IPS DF 19.7 (cell line): ENCODE measurements at regions not wholly inside any gene's neighbourhood (a gene's known extent, or its start where the extent isn't known, plus 50 kb on each side); places are given as distances from the start of the nearest gene placed in this dataset.

Source experiments
- DNase-seq: peaks from one replicate; pipeline ENCODE4 v3.0.0-alpha.2; 2013; ENCODE audit warnings: low read depth, low spot score

DNA sequence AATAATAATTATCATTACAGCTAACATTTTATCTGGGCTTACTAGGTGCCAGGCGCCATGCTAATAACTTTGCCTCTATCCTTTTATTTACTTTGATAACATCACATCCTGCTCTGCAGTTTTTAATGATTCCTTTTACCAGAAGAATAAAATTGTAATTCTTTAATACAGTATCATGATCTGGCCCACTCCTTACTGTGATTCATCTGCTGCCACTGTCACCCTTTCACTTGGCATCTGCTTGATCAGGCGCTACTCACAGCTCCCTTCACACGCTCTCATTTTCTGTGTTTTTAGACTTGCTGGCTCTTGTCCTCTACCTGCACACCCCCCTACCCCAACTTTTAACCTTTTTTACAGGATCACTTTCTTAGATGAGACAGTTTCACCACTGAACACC, 167.5 kb downstream of the NTMT2 start:
- no peak for DNase-seq

DNA sequence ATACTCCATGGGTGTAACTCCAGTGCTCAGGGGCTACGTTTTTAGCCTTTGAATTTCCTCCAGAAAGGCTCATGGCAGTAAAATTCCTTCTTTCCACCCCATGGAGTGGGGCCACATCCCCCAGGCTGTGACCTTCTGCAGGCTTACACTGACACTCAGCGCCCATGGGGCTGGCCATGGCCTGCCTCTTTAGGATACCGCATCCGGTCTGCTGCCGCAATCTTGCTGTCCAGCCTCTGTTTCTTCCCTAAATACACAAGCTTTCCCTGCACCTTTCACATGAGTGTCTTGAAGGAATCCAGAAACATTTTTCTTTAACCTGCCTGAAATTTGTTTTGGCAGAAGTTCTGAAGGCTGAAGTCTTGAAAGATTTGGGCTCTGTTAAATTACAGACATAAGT, 170.5 kb downstream of the NTMT2 start:
- no peak for DNase-seq

DNA sequence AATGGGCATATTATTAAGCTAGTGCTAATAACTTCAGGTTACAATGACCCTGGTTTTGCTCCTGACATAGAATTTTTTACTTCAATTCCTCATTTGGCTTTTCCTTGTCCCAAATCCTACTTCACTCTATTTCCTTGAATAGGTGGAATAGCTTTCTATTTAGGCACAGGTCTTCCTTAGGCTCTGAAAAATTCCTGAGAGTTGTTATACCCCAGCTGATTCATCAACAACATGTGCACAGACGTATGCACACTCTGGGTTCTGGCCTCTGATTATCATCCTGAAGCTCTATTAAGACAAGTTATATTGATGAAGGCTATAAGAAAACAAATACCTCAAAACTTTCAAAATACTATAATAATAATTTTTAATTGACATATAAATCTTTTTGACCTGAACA, 172.4 kb downstream of the NTMT2 start:
- DNase-seq: no peak

- DNase-seq: no peak
Observed at GRCh38 chr1:170318736-170319135, 173.0 kb downstream of the NTMT2 start.

DNA sequence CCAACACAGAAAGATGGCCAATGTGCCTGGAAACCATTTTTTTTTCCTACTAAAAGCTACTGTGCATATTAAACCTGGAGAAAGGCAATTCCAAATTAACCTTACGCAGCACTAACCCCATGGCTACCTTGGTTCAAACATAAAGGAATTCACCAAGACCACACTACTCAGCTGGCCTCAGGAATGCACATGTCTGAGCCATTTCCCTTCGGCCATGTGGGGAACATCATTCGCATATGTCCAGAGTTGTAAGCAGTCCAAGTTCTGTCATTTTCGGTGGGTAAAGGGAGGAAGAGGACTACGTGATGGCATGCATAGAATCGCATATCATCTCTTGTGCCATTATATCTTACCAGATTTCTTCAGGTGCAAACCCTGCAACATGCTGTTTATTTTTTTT, 175.4 kb downstream of the NTMT2 start:
- DNase-seq: no peak

GRCh38 chr1:170326186-170326585, 180.4 kb downstream of the NTMT2 start:
- DNase-seq: no peak

GRCh38 chr1:170332801-170333200, 187.0 kb downstream of the NTMT2 start:
- DNase-seq: no peak

DNA sequence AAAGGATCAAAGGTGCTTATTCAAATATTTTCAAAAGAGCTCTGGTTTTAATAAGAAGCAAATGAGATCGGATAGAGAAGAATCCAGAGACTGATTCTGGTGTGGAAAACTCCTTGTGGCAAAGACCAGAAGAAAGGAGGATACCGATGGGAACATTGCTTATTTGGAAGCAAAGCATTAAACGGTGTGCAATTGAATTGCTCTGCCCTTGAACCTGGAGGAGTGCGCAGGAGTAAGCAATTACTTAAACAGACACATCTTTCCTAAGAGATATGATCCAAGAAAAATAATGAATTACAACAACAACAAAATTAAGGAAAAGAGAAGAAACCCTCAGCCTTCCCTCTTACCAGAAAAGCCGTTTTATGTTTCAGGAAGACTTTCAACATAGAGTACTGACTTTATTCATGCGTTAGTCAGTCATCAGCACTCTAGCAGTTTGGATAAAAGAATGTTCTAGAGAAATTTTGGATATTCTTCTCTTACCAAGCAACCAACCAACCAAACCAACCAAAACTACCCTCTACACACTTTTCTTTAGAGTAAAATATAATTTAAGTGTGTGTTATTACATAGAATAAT, 191.7 kb downstream of the NTMT2 start:
- DNase-seq: no peak

- no peak for DNase-seq
Observed at GRCh38 chr1:170339534-170339933, 192.4 kb upstream of the GORAB start.

DNA sequence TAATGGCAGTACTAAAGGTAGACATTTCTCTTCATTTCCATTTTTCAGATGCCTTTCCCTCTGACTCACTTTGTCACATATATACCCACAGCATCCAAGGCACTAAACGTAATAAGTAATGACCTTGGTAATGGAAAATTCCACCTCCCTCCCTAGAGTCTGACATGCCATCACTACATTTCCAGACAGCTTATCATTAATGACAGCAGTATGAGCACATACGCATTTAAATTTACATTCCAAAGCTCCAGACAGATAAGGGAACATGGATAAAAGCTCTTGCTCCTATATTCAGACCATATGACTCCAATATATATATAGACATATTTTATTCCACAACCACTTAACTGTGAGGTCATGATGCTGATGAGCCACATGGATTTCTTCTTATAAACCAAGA, 191.7 kb upstream of the GORAB start:
- DNase-seq: no peak

DNA sequence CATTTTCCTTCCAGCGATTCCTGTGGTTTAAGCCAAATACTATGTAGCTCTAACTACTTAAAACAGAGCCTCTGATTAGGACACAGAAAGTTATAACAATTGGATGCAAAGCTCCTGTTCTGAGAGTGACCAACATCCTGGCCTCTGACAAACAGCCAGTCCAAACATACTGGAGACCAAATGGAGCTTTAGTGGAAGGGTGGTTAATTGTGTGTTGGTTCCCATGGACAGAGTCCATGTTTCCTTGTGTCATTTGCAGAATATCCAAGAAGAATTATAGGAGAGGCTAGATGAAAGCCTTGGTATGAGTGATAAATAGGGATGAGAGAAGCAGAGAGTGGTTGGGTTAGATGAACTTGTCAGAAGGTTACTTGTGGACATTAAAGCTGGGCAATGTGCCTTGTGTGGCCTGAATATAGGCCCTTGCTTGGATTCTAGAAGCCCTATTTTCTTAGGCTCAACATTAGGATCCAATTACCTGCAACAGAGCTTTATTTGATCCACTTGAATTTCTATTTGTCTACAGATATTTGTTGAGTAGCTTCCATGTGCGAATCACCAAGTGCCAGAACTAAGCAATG, 180.5 kb upstream of the GORAB start:
- DNase-seq: no peak

DNA sequence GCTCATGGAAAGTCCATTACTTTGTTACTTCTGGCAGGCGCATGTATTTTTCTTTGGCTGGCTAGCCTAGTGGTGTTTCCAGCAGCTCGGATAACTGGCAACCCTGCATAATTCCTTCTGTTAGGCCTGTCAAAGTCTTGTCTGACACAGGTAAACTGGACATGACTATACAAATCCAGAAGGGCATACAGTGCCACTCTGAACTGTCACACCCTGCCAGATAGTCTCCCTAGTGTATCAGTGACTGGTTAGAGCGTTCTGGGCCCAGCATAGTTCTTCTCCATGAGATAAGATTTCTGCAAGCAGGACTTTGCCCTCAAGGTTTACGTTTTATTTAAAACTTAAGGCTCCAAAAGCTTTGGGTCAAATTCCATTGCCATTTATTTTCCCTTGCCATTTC, 177.7 kb upstream of the GORAB start:
- DNase-seq: no peak

DNA sequence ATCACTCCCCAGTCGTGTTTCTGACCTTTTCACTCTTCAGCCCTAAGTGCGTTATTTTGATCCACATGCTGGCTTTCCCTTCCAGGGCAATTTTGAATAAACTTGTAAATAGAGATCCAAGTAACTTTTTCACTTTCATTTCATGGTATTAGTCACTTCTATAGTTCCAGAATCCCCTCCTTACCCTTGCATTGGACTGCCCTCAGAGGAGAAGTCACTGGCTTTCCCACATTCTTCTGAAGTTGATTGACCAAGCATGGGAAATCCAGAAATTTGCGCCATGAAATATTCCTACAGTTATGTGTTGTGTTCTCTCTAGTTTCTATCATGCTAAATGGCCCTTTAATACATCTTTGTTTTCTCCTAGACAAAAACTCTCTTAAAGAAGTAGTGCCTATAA, 177.3 kb upstream of the GORAB start:
- no peak for DNase-seq

- no peak for DNase-seq
Observed at GRCh38 chr1:170355267-170355801, 176.6 kb upstream of the GORAB start.

- DNase-seq: no peak
Observed at GRCh38 chr1:170356585-170356984, 175.4 kb upstream of the GORAB start.

GRCh38 chr1:170357750-170358149, 174.2 kb upstream of the GORAB start:
- no peak for DNase-seq

- DNase-seq: no peak
Observed at GRCh38 chr1:170360601-170361000, 171.4 kb upstream of the GORAB start.

DNA sequence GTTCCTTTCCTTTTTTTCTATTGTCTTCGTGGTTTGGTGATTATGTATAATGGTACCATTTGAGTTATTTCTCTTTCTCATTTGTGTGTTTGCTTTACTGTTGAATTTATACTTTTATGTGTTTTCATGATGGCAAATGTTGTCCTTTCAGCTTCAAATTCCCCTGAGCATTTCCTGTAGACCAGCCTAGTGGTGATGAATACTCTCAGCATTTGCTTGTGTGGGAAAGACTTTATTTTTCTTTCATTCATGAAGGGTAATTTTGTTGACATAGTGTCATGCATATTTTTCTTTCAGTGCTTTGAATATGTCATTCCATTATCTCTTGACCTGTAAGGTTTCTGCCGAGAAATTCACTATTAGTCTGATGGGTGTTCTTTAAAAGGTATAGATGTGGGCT, 166.6 kb upstream of the GORAB start:
- DNase-seq: no peak

DNA sequence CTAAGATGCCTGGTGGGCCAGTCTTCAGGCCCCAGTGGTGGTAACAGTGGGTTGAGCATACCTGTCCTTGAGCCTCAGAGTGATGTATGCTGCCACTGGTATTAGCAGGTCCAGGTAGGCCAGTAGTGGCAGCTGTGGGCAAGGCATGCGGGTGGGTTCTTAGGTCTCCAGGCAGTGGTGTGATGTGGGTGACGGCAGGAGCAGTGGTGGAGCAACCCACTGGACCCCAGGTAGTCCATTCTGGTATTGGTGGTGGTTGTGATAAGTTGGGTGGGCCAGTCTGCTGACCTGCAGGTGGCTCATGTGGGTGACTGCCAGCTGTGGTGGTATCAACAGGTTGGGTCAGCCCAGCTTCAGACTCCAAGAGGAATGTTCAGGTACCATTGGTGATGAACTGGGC, 165.0 kb upstream of the GORAB start:
- no peak for DNase-seq

DNA sequence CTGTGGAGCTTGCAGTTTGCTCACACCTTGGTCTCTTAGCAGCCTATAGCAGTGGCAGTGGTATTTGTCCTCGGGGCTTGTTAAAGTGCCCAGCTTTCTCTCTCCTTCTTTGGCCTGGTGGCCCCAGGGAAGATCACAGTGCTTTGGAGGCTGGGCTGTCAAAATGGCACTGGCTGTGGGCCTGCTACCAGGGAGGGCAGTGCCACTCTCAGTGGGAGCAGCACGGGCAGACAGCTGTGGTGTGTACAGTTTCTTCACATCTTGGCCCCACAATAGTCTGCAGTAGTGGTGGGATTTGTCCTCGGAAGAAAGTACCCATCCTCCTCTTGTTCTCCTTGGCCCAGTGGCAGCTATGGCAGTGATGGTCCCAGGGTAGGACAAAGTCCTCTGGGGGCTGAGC, 164.4 kb upstream of the GORAB start:
- DNase-seq: no peak

DNA sequence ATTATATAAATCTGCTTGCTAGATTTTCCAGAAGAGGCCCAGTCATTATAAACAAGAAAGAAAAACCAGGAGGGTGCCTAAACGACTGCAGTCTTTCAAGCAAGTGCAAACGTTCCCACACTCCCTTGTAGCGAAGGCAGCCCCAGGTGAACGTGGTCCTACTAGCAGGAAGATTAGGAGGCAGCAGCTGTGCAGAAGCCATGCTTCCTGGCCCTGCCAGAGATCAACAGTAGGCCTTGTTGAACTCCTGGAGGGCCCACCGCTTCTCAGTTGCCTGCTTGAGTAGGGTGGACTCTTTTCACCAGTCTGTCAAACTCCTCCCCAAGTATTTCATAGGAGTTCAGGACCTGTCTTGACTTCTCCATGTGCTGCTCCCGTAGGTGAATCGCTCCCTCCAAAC, 163.0 kb upstream of the GORAB start:
- DNase-seq: no peak

GRCh38 chr1:170369417-170369816, 162.5 kb upstream of the GORAB start:
- no peak for DNase-seq

- no peak for DNase-seq
Observed at GRCh38 chr1:170370087-170370486, 161.9 kb upstream of the GORAB start.
